C4-2B (cell line): ENCODE measurements at regions not wholly inside any gene's neighbourhood (a gene's known extent, or its start where the extent isn't known, plus 50 kb on each side); places are given as distances from the start of the nearest gene placed in this dataset.

ENCODE experiments used
- H3K27ac ChIP-seq: fragments of 450-650 bp; 2 replicates; pipeline ENCODE4 v1.5.1; 2017
- ZFX ChIP-seq: fragments of 450-650 bp; IDR thresholded peaks from 2 replicates; pipeline ENCODE4 v1.6.1; 2017
- TF ChIP-seq, protein P1 (sequence below): fragments of 450-650 bp; conservative IDR thresholded peaks from 2 replicates; pipeline ENCODE4 v1.5.1; 2017; ENCODE audit warnings: mild to moderate bottlenecking

GRCh38 chr4:33072298-33073089 lies 2352.3 kb downstream of the PCDH7 start:
- TF ChIP-seq ZFX, result no peak
- no peak overlapping the region for H3K27ac ChIP-seq

- no peak overlapping the region for H3K27ac ChIP-seq
- no peak for TF ChIP-seq ZFX
- TF ChIP-seq, protein P1, sequence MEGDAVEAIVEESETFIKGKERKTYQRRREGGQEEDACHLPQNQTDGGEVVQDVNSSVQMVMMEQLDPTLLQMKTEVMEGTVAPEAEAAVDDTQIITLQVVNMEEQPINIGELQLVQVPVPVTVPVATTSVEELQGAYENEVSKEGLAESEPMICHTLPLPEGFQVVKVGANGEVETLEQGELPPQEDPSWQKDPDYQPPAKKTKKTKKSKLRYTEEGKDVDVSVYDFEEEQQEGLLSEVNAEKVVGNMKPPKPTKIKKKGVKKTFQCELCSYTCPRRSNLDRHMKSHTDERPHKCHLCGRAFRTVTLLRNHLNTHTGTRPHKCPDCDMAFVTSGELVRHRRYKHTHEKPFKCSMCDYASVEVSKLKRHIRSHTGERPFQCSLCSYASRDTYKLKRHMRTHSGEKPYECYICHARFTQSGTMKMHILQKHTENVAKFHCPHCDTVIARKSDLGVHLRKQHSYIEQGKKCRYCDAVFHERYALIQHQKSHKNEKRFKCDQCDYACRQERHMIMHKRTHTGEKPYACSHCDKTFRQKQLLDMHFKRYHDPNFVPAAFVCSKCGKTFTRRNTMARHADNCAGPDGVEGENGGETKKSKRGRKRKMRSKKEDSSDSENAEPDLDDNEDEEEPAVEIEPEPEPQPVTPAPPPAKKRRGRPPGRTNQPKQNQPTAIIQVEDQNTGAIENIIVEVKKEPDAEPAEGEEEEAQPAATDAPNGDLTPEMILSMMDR, result no peak
These were observed 2353.6 kb downstream of the PCDH7 start for GRCh38 chr4:33073811-33074210.

GRCh38 chr4:33078145-33078544 lies 2358.0 kb downstream of the PCDH7 start:
- TF ChIP-seq ZFX, result no peak
- TF ChIP-seq, protein P1, result no peak
- no peak overlapping the region for H3K27ac ChIP-seq

DNA sequence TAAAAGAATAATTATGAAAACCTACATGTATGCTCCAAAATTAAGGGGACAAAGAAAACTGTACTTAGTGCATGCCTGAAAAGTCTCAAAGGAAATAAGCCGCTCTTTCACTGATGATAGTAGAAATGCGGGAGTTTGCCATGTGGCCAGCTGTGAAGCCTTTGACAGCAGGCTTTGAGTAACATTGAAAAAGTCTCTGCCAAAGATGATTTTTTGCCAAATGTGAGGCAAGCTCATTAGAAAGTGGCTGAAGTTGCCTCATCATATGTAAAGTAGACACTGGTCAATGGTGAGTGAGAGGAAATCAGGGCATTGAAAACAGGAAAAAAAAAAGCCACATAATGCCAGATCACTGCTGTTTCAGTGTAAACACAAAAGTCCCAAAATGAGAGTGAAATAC lies 2360.1 kb downstream of the PCDH7 start:
- no peak overlapping the region for H3K27ac ChIP-seq
- no peak for TF ChIP-seq ZFX
- TF ChIP-seq, protein P1, result no peak

DNA sequence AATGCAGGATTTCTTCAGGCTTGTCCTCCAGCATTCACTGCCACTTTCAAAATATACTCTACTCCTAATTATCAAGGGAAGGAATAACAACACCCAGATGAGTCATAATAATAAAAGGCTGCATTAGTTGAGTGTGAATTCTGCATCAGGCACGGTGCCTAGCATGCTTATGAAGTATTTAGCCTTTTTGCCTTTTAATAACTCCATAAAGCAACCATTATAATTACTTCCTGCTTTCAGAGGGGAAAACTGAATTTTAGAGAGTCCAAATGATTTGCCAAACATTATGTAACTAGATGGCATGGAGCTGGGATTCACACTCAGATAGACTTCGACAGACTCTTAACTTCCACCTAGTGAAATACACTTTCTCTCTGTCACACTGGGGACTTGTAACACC lies 2365.5 kb downstream of the PCDH7 start:
- H3K27ac ChIP-seq, result no peak overlapping the region
- no peak for TF ChIP-seq ZFX
- TF ChIP-seq, protein P1, result no peak

GRCh38 chr4:33086331-33086925 lies 2366.3 kb downstream of the PCDH7 start:
- no peak overlapping the region for H3K27ac ChIP-seq
- TF ChIP-seq ZFX, result no peak
- TF ChIP-seq, protein P1, result no peak

DNA sequence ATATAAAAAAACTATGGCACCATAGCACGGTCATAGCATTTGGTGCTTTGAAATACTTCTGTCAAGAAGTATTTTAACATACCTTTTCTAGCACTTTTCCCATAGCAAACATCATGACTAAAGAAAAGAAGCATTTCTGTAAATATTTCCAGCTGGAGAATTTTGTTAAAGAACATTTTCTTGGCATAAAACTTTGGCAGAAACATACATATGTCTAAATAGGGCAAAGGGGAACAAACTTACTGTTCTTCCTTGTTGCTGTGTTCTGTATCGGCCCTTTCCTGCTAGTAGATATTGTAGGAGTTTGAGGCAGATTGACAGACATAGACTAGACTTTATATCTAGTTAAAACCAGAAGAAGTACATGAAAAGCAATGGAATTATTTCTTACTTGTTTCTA lies 2368.5 kb downstream of the PCDH7 start:
- no peak overlapping the region for H3K27ac ChIP-seq
- no peak for TF ChIP-seq ZFX

GRCh38 chr4:33090910-33091309 lies 2370.7 kb downstream of the PCDH7 start:
- no peak overlapping the region for H3K27ac ChIP-seq
- TF ChIP-seq, protein P1, result no peak
- no peak for TF ChIP-seq ZFX
